Progenitor cell of endocrine pancreas (in vitro differentiated cells): ENCODE measurements at regions not wholly inside any gene's neighbourhood (a gene's known extent, or its start where the extent isn't known, plus 50 kb on each side); places are given as distances from the start of the nearest gene placed in this dataset.

Experiments used
- DNase-seq: peaks from one replicate; pipeline ENCODE4 v3.0.0; 2021; ENCODE audit warnings: low spot score; ENCODE audit not compliant: unreplicated experiment
- H3K27ac Mint-ChIP-seq: 2 replicates; pipeline ENCODE4 v1.8.0; 2021; ENCODE audit warnings: mild to moderate bottlenecking, moderate library complexity, mixed read lengths
- H3K27me3 Mint-ChIP-seq: 2 replicates; pipeline ENCODE4 v1.8.0; 2021; ENCODE audit warnings: mixed read lengths
- H3K36me3 Mint-ChIP-seq: 2 replicates; pipeline ENCODE4 v1.8.0; 2022; ENCODE audit warnings: mixed read lengths; ENCODE audit not compliant: insufficient read depth
- H3K4me1 Mint-ChIP-seq: 2 replicates; pipeline ENCODE4 v1.8.0; 2021; ENCODE audit warnings: low read depth, mixed read lengths
- H3K4me3 Mint-ChIP-seq: 2 replicates; pipeline ENCODE4 v1.8.0; 2021; ENCODE audit warnings: low read depth, mild to moderate bottlenecking, moderate library complexity, mixed read lengths
- H3K9me3 Mint-ChIP-seq: 2 replicates; pipeline ENCODE4 v1.8.0; 2021; ENCODE audit warnings: low read depth, mixed read lengths
- CTCF ChIP-seq: fragments of 200-600 bp; sonication (generic); IDR thresholded peaks from one replicate; pipeline ENCODE4 v1.5.0; 2021; ENCODE audit warnings: antibody characterized with exemption, mild to moderate bottlenecking; ENCODE audit not compliant: unreplicated experiment

GRCh38 chr3:72587282-72587681, 261.0 kb downstream of the SHQ1 start:
- Mint-ChIP-seq H3K27me3 (no peaks in the 10 kb centered on the region), H3K36me3 (no peaks in the 10 kb centered on the region), H3K4me3 (no peak overlapping the region), H3K4me1 (peaks cover 41% of the 10 kb centered on the region), H3K27ac (no peak overlapping the region), H3K9me3 (no peaks in the 10 kb centered on the region)
- DNase-seq, result no peak
- peak; percentile 20 for TF ChIP-seq CTCF

GRCh38 chr3:72586694-72587093, 261.6 kb downstream of the SHQ1 start:
- Mint-ChIP-seq H3K27me3 (no peaks in the 10 kb centered on the region), H3K27ac (no peak overlapping the region), H3K4me3 (no peak overlapping the region), H3K36me3 (no peaks in the 10 kb centered on the region), H3K9me3 (no peaks in the 10 kb centered on the region), H3K4me1 (peaks cover 39% of the 10 kb centered on the region)
- TF ChIP-seq CTCF, result no peak
- no peak for DNase-seq

GRCh38 chr3:72585966-72586365, 262.3 kb downstream of the SHQ1 start:
- Mint-ChIP-seq H3K27me3 (no peaks in the 10 kb centered on the region), H3K27ac (no peak overlapping the region), H3K4me1 (peaks cover 32% of the 10 kb centered on the region), H3K9me3 (no peaks in the 10 kb centered on the region), H3K36me3 (no peaks in the 10 kb centered on the region), H3K4me3 (no peak overlapping the region)
- no peak for TF ChIP-seq CTCF
- DNase-seq, result no peak

GRCh38 chr3:72584262-72584661, 264.0 kb downstream of the SHQ1 start:
- Mint-ChIP-seq H3K27ac (no peak overlapping the region), H3K36me3 (no peaks in the 10 kb centered on the region), H3K27me3 (no peaks in the 10 kb centered on the region), H3K4me3 (no peak overlapping the region), H3K9me3 (no peaks in the 10 kb centered on the region), H3K4me1 (peaks cover 23% of the 10 kb centered on the region)
- TF ChIP-seq CTCF, result no peak
- DNase-seq, result no peak

- H3K4me3 Mint-ChIP-seq, result no peak overlapping the region
- no peaks in the 10 kb centered on the region for H3K9me3 Mint-ChIP-seq
- no peak for TF ChIP-seq CTCF
- H3K27me3 Mint-ChIP-seq, result no peaks in the 10 kb centered on the region
- H3K27ac Mint-ChIP-seq, result no peak overlapping the region
- peaks cover 22% of the 10 kb centered on the region for H3K4me1 Mint-ChIP-seq
- H3K36me3 Mint-ChIP-seq, result no peaks in the 10 kb centered on the region
- no peak for DNase-seq
Measured at GRCh38 chr3:72582963-72583362, 265.3 kb downstream of the SHQ1 start.
